ENCODE measurements at regions not wholly inside any gene's neighbourhood (a gene's known extent, or its start where the extent isn't known, plus 50 kb on each side); places are given as distances from the start of the nearest gene placed in this dataset.

DNA sequence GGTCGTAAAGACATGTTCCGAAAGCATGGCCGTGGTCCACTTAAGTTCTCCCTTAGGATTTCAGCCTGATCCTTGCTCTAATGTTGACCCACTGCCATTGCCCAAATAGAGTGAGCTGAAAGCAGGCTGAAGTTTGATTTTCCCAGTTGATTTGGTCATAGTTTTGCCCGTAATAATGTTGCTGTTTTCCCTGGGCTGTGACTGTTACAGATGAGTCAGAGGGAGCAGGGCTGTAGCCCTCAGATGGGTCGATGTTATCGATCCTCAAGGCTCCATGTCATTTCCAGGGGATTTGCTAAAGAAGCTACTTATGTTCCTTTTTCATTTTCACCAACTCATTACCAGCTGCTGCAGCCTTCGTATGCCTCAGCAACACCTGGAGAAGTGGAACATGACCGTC lies 169.0 kb upstream of the ZFHX3 start:
- DNase-seq (no peak), ATAC-seq (no peak)
- intact Hi-C loops (cut with micrococcal nuclease): no loop called here
- ChIA-PET CTCF (no interaction called here), POLR2A (interaction anchor here (0.6 kb wide), 1 partner anchor 8 kb away, joined by 4 read pairs; no protein-coding TSS in a partner anchor)
- TF ChIP-seq CTCF (IDR thresholded peaks at IDR 0.05): no peak
- peaks cover 4% of the 10 kb centered on the region for H3K9me3 Mint-ChIP-seq
- no peaks in the 10 kb centered on the region for H3K36me3 Mint-ChIP-seq (ENCODE audit: low read depth)
- no peak overlapping the region for H3K27ac Mint-ChIP-seq
- H3K4me3 Mint-ChIP-seq: no peak overlapping the region
- H3K4me1 Mint-ChIP-seq (ENCODE audit: low read depth): no peaks in the 10 kb centered on the region
- H3K27me3 Mint-ChIP-seq: no peaks in the 10 kb centered on the region

- peaks cover 4% of the 10 kb centered on the region for H3K9me3 Mint-ChIP-seq
These were observed 167.9 kb upstream of the ZFHX3 start for GRCh38 chr16:73215678-73216377.

GRCh38 chr16:73214825-73215677 lies 167.1 kb upstream of the ZFHX3 start:
- Mint-ChIP-seq H3K27ac (no peak overlapping the region), H3K4me3 (no peak overlapping the region), H3K36me3 (ENCODE audit: low read depth) (no peaks in the 10 kb centered on the region), H3K9me3 (peaks cover 4% of the 10 kb centered on the region), H3K27me3 (no peaks in the 10 kb centered on the region), H3K4me1 (ENCODE audit: low read depth) (no peaks in the 10 kb centered on the region)
- no peak for TF ChIP-seq CTCF (IDR thresholded peaks at IDR 0.05)
- CTCF ChIA-PET: interaction anchor here (0.9 kb wide), 1 partner anchor 10 kb away, joined by 3 read pairs; no protein-coding TSS in a partner anchor
- ATAC-seq: no peak
- intact Hi-C loops (cut with micrococcal nuclease): no loop called here
- DNase-seq: no peak
- POLR2A ChIA-PET: no interaction called here

More at GRCh38 chr16:73215678-73216377, 167.9 kb upstream of the ZFHX3 start:
- intact Hi-C loops (cut with micrococcal nuclease): no loop called here
- DNase-seq (no peak), ATAC-seq (no peak)
- Mint-ChIP-seq H3K36me3 (ENCODE audit: low read depth) (no peaks in the 10 kb centered on the region), H3K27me3 (no peaks in the 10 kb centered on the region), H3K27ac (no peak overlapping the region), H3K4me1 (ENCODE audit: low read depth) (no peaks in the 10 kb centered on the region), H3K4me3 (no peak overlapping the region)
- ChIA-PET POLR2A (no interaction called here), CTCF (no interaction called here)
- no peak for TF ChIP-seq CTCF (IDR thresholded peaks at IDR 0.05)

DNA sequence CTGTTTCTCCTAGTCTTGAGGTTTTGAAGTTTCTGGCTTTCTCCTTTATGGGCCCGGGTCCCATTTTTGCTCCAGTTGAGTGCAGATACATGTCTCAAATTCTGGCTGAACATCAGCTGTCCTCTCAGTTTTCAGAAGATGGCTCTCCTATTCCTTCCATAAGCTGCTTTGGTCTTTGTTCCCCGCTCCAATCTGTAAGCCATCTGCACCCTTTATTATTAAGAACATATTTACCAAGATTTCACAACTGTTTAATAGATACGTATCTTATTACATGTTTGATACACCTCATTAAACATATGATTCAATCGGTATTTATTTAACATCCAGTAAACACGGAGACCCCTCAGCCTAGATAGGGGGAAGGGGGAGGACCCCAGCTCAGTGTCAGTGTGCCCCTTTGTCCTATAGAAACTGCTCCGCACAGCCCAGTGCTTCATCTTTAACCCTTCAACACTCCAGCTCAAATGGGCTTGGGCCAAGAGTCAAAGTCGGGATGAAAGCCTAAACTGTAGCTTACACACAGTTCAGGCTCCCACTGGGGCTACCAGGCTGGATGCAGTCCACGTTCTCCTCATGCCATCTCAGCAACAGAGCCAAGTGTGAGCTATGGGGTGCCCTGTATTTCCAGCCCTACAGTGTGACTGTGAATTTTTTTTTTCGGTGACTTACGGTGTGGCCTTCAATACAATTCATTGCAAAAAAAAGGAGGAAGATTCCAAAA lies 166.0 kb upstream of the ZFHX3 start:
- Mint-ChIP-seq H3K4me1 (ENCODE audit: low read depth) (no peaks in the 10 kb centered on the region), H3K36me3 (ENCODE audit: low read depth) (no peaks in the 10 kb centered on the region), H3K4me3 (no peak overlapping the region), H3K27me3 (no peaks in the 10 kb centered on the region), H3K27ac (no peak overlapping the region), H3K9me3 (peaks cover 4% of the 10 kb centered on the region)
- DNase-seq: no peak
- ATAC-seq: no peak
- no peak for TF ChIP-seq CTCF (IDR thresholded peaks at IDR 0.05)
- ChIA-PET POLR2A (no interaction called here), CTCF (interaction anchor here (0.9 kb wide), 1 partner anchor 9 kb away, joined by 3 read pairs; no protein-coding TSS in a partner anchor)
- intact Hi-C loops (cut with micrococcal nuclease): no loop called here
